HEK293T (cell line): ENCODE measurements at regions not wholly inside any gene's neighbourhood (a gene's known extent, or its start where the extent isn't known, plus 50 kb on each side); places are given as distances from the start of the nearest gene placed in this dataset.

Source experiments
- ARNT ChIP-seq: fragments of 450-650 bp; IDR thresholded peaks from 2 replicates; pipeline ENCODE4 v1.6.1; 2017; ENCODE audit warnings: mild to moderate bottlenecking
- CTBP1 ChIP-seq: fragments of 450-650 bp; IDR thresholded peaks from 2 replicates; pipeline ENCODE4 v1.6.1; 2016; ENCODE audit warnings: borderline replicate concordance
- ELF4 ChIP-seq: fragments of 450-650 bp; IDR thresholded peaks from 2 replicates; pipeline ENCODE4 v1.6.1; 2017; ENCODE audit warnings: antibody characterized with exemption
- FOXM1 ChIP-seq: fragments of 450-650 bp; IDR thresholded peaks from 2 replicates; pipeline ENCODE4 v1.6.1; 2017; ENCODE audit warnings: mild to moderate bottlenecking, borderline replicate concordance
- L3MBTL2 ChIP-seq: fragments of 450-650 bp; conservative IDR thresholded peaks from 2 replicates; pipeline ENCODE4 v1.6.1; 2016; ENCODE audit warnings: mild to moderate bottlenecking
- PKNOX1 ChIP-seq: fragments of 450-650 bp; IDR thresholded peaks from 2 replicates; pipeline ENCODE4 v1.6.1; 2016
- SP1 ChIP-seq: fragments of 450-650 bp; IDR thresholded peaks from 2 replicates; pipeline ENCODE4 v1.6.1; 2017
- SUZ12 ChIP-seq: fragments of 450-650 bp; IDR thresholded peaks from 2 replicates; pipeline ENCODE4 v1.6.1; 2016; ENCODE audit warnings: mild to moderate bottlenecking

GRCh38 chr5:34552686-34553085, 103.4 kb upstream of the RAI14 start:
- no peak for TF ChIP-seq L3MBTL2
- no peak for TF ChIP-seq ARNT
- no peak for TF ChIP-seq FOXM1
- no peak for TF ChIP-seq CTBP1
- TF ChIP-seq PKNOX1 = no peak
- TF ChIP-seq SP1 = no peak
- TF ChIP-seq SUZ12 = no peak
- no peak for TF ChIP-seq ELF4
